ENCODE measurements at regions not wholly inside any gene's neighbourhood (a gene's known extent, or its start where the extent isn't known, plus 50 kb on each side); places are given as distances from the start of the nearest gene placed in this dataset.

DNA sequence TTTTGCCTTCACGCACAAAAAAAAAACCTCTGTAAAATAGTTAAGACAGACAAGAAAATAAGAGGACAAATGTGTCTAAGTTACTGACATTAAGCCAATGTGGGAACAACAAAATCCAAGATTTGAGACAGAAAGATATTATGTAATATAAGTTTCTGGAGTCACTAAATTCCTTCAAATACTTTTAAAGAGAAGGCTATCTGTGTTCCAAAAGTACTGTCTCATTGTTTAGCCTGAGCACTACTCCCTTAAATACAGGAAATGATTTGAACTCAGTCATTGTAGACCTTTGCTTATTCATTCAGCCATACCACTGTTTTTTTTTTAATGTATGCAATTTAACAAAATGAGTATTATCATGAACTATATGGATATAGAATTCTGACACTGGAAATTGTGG, 82.7 kb upstream of the KITLG start:
- no peak for DNase-seq

DNA sequence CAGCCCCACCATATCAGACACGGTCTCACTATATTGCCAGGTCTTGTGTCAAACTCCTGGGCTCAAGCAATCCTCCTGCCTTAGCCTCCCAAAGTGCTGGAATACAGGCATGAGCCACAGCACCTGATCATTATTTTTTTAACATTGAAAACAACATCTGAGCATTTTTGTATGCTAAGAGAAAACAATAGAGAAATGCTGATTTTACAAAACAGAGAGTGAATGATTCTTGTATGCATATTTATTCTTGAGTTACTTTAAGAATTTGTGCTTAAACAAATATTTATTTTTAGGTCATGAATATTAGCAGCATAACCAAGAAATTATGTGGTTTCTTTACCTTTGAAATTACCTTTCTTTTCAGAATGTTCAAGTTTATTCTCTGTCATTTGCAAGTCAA, 81.8 kb upstream of the KITLG start:
- no peak for DNase-seq

DNA sequence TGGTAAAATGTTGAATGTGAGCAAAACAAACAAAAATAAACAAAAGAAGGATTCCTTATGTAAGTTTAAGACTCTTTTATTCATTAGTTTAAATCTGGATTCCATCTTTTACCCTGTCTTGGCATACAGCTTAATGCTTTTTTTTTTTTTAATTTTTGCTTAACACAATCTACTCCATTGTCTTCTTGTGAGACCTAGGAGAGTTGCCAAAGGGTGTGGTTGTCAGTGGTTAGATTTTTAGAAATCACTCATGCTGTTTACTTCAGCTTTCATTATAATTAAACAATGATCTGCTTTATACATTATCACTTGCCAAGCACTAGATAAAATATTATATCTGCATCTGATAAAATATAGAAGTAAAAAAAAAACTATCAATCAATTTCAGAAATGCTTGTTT, 77.7 kb upstream of the KITLG start:
- no peak for DNase-seq

DNA sequence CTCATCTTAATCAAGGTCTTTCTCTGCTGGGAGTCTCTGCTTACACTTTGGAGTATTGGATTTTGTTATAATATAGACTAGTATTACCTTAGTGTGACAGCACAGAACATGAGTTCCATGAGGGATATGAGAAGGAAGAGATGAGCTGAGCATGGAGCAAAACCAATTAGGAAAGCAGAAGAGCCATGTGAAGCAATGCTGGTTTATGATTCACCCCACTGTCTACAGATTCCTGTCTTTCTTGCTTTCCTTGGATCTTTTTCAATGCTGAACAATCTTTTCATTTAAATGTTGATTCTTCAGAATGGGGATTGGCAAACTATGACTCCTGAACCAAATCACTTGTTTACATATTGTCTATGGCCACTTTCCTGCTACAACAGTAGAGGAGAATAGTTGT, 70.4 kb upstream of the KITLG start:
- no peak for DNase-seq

DNA sequence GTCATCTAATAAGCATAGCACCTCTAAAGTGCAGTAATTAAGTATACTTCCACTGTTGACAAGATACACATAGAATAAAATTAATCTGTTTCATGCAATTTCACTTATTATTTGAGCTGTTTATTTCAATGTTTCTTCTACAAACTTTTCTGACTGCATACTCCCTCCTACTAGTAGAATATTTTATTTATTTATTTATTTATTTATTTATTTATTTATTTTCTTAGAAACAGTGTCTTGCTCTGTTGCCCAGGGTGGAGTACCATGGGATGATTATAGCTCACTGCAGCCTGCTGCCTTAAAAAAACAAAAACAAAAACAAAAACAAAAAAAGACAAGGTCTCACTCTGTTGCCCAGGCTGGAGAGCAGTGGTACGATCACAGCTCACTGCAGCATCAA, 68.4 kb upstream of the KITLG start:
- no peak for DNase-seq

DNA sequence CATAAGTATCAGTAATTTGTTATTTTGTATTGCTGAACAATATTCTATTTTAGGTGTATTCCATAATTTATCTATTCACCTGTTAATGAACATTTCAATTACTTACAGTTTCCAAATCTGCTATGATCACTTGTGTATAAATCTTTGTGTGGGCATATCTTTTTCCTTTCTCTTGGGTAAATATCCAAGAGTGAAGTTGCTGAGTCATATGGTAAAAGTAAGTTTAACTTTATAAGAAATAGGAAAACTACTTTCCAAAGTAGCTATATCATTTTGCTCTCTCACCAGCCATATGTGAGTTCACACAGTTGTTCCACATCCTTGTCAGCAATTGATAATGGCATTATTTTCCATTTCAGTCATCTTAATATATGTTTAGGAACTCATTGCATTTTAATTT, 66.6 kb upstream of the KITLG start:
- no peak for DNase-seq

DNA sequence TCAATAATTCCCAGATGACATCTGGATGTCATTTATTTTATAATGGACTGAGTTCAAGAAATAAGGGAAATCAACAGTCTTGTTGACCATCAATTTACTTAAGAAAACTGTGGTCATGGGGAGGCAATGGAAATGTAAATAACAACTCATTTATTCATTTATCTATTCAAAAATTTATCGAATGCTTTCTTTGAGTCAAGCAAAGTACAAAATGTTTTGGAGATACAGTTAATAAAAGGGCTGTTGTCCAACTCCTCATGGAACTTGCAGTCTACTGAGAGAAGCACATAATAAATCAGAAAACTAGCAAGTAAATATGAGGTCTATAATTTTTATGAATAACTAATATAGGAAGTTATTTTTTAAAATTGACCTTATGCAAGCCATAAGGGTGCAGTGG, 65.5 kb upstream of the KITLG start:
- DNase-seq = no peak

DNA sequence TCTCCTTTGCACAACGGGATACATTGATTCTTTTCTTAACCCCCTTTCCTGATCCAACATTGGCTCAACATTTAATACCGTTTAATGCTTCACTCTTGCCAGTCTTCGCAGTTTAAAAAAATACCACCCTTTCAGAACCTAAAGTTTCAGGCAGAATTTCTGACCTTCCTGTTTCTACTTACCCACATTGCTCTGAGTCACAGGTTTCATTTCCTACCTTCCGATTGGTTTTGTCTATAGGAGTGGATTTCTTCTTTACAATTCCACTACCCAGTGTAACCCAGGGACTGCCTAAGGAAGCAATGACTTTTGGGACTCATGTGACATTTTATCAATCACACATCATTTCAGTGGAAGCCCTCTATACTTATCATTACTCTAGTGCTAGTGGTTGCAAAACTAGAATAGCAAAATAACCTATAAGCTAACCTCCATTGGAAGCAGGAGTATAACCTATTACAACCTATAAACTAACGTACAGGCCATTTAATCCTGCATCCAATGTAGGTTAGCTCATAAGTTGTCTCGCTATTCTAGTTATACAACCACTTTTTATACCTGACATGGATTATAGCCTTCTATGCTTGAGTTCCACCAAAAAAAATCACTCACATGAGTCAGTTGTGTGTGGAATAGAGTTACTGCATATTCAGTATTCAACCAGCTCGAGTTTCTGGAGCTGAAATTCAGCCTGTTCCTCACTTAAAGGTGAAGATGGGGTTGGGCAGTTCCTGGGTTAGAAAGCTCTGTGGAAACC, 64.9 kb upstream of the KITLG start:
- no peak for DNase-seq

DNA sequence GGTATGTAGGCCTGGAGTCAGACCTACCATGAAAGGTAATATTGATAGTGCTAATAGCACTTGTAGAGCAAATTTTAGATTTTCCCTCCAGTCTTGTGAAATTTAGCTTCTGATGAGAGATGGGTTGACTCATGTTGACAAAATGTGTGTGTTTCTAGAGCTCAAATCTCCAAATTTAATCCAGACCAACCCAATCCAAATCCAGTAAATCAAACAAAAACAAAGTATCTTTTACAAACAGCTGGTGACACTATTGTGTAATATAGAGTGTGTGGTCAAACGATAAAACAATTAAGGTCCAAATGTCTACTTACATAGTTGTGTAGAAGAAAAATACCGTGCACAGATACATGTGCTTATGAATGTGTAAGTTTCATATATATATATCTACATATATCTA, 63.4 kb upstream of the KITLG start:
- DNase-seq = no peak

DNA sequence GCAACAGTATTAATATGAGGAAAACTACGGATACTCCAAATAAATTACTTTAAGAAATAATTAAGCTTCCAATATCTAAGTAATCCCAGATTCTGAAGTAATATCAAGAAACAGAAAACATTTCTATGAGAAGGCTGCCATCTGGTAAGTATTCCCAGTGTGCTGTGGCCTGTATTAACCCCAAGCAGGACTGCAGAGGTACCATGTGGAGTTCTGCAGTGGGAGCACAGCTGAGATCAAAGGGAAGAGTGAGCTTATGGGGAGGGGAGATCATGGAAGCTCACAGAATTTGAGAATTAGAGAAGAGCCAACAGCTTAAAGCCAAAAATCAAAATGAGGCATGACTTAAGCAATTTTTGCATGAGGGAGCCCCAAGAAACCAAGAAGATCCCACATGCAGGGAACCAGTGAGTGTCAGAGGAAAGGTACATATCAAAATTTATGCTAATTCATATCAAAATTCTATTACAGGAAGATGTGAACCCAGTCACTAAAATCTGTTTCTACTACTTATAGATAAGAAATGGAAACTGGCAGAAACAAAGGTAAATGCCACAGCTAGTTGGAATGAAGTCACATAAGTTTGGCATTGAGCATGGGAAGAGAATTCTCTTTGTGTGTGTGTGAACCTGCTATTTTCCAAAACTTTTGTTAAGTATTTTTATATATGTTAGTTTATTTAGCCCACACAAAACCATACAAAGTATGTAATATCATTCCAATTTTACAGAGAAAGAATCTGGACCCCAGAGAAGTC, 62.6 kb upstream of the KITLG start:
- DNase-seq = no peak

DNA sequence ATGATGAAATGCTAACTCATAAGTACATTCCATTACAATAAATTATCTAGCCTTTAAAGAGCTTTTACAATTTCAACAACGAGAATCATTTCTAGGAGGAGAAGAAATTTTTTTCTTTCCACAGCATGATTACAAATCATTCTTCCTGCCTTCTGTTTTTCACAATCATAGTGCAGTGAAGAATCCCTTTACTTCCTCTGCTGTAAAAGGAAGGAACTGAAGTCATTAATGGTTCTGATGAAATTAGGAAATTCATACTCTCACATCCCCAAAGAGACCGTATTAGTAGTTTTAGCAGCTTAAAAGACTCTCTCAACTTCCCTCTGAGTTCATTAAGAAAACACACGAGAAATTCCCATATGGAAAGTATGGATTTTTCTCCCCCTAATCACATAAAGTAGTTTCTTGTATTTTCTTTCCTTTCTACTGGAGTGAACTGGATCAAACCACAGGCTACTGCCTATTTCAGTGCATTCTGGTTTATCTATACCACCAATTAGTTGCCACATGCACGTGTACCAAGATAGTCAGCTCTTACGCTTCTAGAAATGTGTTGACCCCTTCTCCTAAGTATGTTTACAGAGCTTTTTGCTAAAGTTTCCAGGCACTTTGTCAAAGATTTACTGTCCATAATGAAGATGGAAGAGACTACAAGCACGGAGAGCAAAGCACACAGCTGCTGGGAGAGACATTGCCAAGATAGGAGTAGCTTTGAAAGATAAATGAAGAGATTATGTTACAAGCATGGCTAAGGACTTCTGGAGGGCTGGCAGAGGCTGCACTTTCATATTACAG, 58.9 kb upstream of the KITLG start:
- DNase-seq = peak; percentile 4 to 33

DNA sequence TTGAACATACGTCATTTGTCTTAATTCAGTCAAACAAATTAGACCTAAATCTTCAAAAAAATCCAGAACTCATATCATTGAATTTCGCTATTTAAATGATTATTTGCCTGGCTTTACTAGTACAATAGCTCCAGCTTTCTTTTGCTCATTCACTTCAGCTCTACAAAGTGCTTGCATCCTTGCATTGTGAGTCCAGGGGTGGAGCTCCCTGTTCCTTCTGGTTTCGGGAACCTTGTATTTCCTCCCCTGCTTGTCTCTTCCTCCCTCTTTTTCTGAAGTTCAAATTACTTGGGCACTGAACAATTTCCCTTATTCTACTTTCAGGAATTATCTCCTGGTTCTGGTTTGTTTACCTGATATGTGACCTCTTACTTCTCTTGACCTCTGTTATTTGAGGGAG, 58.1 kb upstream of the KITLG start:
- no peak for DNase-seq

DNA sequence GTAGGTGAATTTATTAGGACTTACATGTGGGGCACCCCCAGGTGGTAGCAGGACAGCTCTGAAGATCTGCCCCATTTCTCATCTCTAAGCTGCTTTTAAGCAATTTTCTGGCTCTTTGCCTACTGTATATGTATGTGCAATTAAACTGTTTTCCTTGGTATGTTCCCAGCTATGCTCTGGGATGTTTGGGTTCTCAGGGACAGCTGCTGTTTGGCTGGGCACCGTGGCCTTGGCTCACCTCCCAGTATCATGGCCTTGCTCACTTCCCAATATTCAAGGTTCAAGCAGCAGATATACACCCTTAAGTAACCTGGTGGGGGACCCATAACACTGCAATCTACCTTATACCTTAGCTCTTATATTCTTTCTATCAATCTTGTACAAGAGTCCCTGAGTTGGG, 53.7 kb upstream of the KITLG start:
- DNase-seq = no peak

DNA sequence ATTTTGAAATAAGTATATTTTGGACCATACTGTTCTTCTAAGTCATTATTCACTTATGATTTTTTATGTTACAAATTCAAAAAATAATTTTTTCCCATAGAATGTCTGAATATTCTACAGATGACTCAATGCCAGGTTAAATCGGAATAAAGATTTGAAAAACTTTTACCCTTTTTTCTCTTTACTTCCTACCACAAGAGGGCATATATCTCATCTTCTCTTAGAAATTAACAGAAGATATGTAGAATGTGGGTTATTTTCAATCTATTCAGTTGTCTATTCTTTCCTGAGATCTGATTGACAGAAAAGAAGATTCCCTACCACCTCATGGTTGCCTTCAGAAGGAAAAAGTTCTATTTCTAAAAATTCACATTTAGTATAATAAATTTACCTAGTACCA, 53.0 kb upstream of the KITLG start:
- DNase-seq = no peak

DNA sequence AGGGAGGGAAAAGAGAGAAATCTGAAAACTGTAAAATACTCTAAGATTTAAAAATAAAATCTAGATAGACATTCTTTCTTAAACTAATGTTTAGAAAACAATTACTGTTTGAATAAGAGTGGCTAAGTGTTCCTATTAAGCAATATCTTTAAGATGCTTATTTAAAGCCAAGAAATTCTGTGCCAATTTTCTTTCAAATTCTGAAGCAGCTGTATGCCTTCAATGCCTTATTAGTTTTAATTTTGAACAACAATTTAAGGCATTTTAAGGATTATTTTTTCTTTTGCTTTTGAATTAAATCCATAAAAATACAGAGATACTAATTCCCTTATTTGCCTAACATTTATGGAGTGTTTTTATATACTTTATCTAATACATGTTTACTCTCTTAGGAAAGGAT, 50.3 kb upstream of the KITLG start:
- no peak for DNase-seq

Measured in NCI-H187 (cell line).